Neural crest cell (in vitro differentiated cells): ENCODE measurements at regions not wholly inside any gene's neighbourhood (a gene's known extent, or its start where the extent isn't known, plus 50 kb on each side); places are given as distances from the start of the nearest gene placed in this dataset.

Experiments used
- DNase-seq: peaks from one replicate; pipeline ENCODE4 v3.0.0; 2021; ENCODE audit warnings: low read depth, mixed read lengths, low spot score
- H3K27ac Mint-ChIP-seq: one replicate; pipeline ENCODE4 v1.8.0; 2021; ENCODE audit warnings: mild to moderate bottlenecking, mixed read lengths; ENCODE audit not compliant: unreplicated experiment
- H3K27me3 Mint-ChIP-seq: 2 replicates; pipeline ENCODE4 v1.8.0; 2021; ENCODE audit warnings: low read depth, mild to moderate bottlenecking, mixed read lengths
- H3K36me3 Mint-ChIP-seq: 2 replicates; pipeline ENCODE4 v1.8.0; 2021; ENCODE audit warnings: low read depth, mild to moderate bottlenecking, mixed read lengths
- H3K4me1 Mint-ChIP-seq: 2 replicates; pipeline ENCODE4 v1.8.0; 2021; ENCODE audit warnings: mixed read lengths
- H3K4me3 Mint-ChIP-seq: one replicate; pipeline ENCODE4 v1.8.0; 2021; ENCODE audit warnings: mild to moderate bottlenecking, mixed read lengths
- H3K9me3 Mint-ChIP-seq: 2 replicates; pipeline ENCODE4 v1.8.0; 2021; ENCODE audit warnings: mixed read lengths
- TF ChIP-seq, protein P1 (sequence below): fragments of 200-600 bp; sonication (generic); conservative IDR thresholded peaks from 2 replicates; pipeline ENCODE4 v1.5.0; 2021; ENCODE audit warnings: antibody characterized with exemption, mild to moderate bottlenecking

GRCh38 chr11:15882876-15883454, 473.4 kb downstream of the SOX6 start:
- Mint-ChIP-seq H3K27ac (no peak overlapping the region), H3K27me3 (no peaks in the 10 kb centered on the region), H3K4me3 (no peak overlapping the region), H3K9me3 (peaks cover 7% of the 10 kb centered on the region), H3K4me1 (peaks cover 60% of the 10 kb centered on the region), H3K36me3 (no peaks in the 10 kb centered on the region)
- TF ChIP-seq, protein P1, sequence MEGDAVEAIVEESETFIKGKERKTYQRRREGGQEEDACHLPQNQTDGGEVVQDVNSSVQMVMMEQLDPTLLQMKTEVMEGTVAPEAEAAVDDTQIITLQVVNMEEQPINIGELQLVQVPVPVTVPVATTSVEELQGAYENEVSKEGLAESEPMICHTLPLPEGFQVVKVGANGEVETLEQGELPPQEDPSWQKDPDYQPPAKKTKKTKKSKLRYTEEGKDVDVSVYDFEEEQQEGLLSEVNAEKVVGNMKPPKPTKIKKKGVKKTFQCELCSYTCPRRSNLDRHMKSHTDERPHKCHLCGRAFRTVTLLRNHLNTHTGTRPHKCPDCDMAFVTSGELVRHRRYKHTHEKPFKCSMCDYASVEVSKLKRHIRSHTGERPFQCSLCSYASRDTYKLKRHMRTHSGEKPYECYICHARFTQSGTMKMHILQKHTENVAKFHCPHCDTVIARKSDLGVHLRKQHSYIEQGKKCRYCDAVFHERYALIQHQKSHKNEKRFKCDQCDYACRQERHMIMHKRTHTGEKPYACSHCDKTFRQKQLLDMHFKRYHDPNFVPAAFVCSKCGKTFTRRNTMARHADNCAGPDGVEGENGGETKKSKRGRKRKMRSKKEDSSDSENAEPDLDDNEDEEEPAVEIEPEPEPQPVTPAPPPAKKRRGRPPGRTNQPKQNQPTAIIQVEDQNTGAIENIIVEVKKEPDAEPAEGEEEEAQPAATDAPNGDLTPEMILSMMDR: no peak
- DNase-seq: no peak

GRCh38 chr11:15883455-15883920, 472.9 kb downstream of the SOX6 start:
- Mint-ChIP-seq H3K36me3 (no peaks in the 10 kb centered on the region), H3K27ac (no peak overlapping the region), H3K4me1 (peaks cover 56% of the 10 kb centered on the region), H3K4me3 (no peak overlapping the region), H3K27me3 (no peaks in the 10 kb centered on the region), H3K9me3 (peaks cover 7% of the 10 kb centered on the region)
- TF ChIP-seq, protein P1: no peak
- DNase-seq: no peak

DNA sequence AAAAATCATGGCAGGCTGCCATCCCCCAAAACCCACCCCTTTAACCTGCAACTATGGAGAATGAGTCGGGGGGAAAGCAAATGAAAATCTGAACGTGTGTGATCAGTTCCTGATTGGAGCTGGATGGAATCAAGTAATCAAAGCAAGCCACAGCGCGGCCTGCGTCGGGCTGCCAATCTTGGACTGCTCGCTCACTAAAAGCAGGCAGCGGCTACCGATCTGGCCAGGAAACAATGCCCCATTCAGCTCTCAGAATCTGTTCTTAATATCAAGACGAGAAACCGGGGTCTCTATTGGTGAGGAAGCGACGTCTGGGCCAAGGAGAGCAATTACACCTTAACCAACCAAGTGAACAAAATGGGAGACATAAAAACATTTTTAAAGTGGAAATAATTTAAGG, 472.2 kb downstream of the SOX6 start:
- peak; percentile 25 for DNase-seq
- Mint-ChIP-seq H3K4me1 (peaks cover 54% of the 10 kb centered on the region), H3K9me3 (peaks cover 7% of the 10 kb centered on the region), H3K36me3 (no peaks in the 10 kb centered on the region), H3K27me3 (no peaks in the 10 kb centered on the region), H3K4me3 (no peak overlapping the region), H3K27ac (peak overlapping the region; percentile 37)
- TF ChIP-seq, protein P1: no peak

- TF ChIP-seq, protein P1: no peak
- Mint-ChIP-seq H3K36me3 (no peaks in the 10 kb centered on the region), H3K27ac (peak overlapping the region; percentile 37), H3K9me3 (peaks cover 3% of the 10 kb centered on the region), H3K27me3 (no peaks in the 10 kb centered on the region), H3K4me1 (peaks cover 51% of the 10 kb centered on the region), H3K4me3 (no peak overlapping the region)
- no peak for DNase-seq
Measured at GRCh38 chr11:15884777-15885540, 471.4 kb downstream of the SOX6 start.

DNA sequence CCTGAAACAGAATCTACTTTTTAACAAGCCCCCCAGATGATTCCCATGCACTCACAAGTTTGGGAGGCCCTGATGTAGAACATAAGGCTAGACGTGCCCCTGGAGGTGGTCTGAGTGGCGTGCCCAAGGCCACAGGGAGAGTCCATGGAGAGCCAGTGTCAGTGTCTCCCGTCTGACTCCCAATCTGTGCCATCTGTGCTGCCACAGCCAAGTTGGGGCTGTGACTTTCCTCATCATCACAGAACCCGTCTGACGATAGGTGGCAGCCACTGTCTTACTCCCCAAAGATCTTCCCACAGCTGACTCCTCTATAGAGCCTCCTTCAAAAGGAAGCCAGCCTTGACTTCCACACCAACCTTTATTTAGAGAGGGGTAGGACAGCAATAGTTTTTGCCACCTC, 470.5 kb downstream of the SOX6 start:
- H3K27me3 Mint-ChIP-seq: no peaks in the 10 kb centered on the region
- H3K4me1 Mint-ChIP-seq: peaks cover 60% of the 10 kb centered on the region
- no peak for DNase-seq
- no peak overlapping the region for H3K4me3 Mint-ChIP-seq
- no peaks in the 10 kb centered on the region for H3K9me3 Mint-ChIP-seq
- TF ChIP-seq, protein P1: no peak
- peak overlapping the region; percentile 53 for H3K27ac Mint-ChIP-seq
- H3K36me3 Mint-ChIP-seq: no peaks in the 10 kb centered on the region
